Dermis blood vessel endothelial cell (primary cell): ENCODE measurements at regions not wholly inside any gene's neighbourhood (a gene's known extent, or its start where the extent isn't known, plus 50 kb on each side); places are given as distances from the start of the nearest gene placed in this dataset.
"Not testable (repeated sequence)": the region's sequence is repeated elsewhere in the genome, so short reads cannot be mapped to it uniquely, and the experiment has no call there.

Experiments
- DNase-seq: peaks from one replicate; pipeline ENCODE4 v3.0.0; 2010

- not testable (repeated sequence) for DNase-seq
Measured at GRCh38 chr2:87319705-87320104, 298.1 kb upstream of the PLGLB1 start.

- DNase-seq, result not testable (repeated sequence)
Measured at GRCh38 chr2:87321201-87321600, 299.6 kb upstream of the PLGLB1 start.

- DNase-seq, result not testable (repeated sequence)
Measured at GRCh38 chr2:87324335-87325041, 302.8 kb upstream of the PLGLB1 start.

- not testable (repeated sequence) for DNase-seq
Measured at GRCh38 chr2:87325042-87325910, 303.6 kb upstream of the PLGLB1 start.

GRCh38 chr2:87325911-87326294, 304.3 kb upstream of the PLGLB1 start:
- not testable (repeated sequence) for DNase-seq

GRCh38 chr2:87326754-87327153, 305.1 kb upstream of the PLGLB1 start:
- not testable (repeated sequence) for DNase-seq

- DNase-seq, result not testable (repeated sequence)
Measured at GRCh38 chr2:87327648-87328371, 306.2 kb upstream of the PLGLB1 start.

- not testable (repeated sequence) for DNase-seq
Measured at GRCh38 chr2:87329529-87329928, 307.9 kb upstream of the PLGLB1 start.

- DNase-seq, result not testable (repeated sequence)
Measured at GRCh38 chr2:87330486-87330885, 308.8 kb upstream of the PLGLB1 start.

- not testable (repeated sequence) for DNase-seq
Measured at GRCh38 chr2:87331940-87332583, 310.4 kb upstream of the PLGLB1 start.

GRCh38 chr2:87334888-87335287, 313.2 kb upstream of the PLGLB1 start:
- not testable (repeated sequence) for DNase-seq

- DNase-seq, result not testable (repeated sequence)
Measured at GRCh38 chr2:87338998-87339397, 317.4 kb upstream of the PLGLB1 start.

GRCh38 chr2:87341601-87342014, 320.0 kb upstream of the PLGLB1 start:
- DNase-seq, result peak; percentile 77

GRCh38 chr2:87342175-87342574, 320.5 kb upstream of the PLGLB1 start:
- DNase-seq, result not testable (repeated sequence)

GRCh38 chr2:87343347-87343746, 321.7 kb upstream of the PLGLB1 start:
- peak; percentile 43 for DNase-seq

- DNase-seq, result not testable (repeated sequence)
Measured at GRCh38 chr2:87345283-87345682, 323.6 kb upstream of the PLGLB1 start.

- not testable (repeated sequence) for DNase-seq
Measured at GRCh38 chr2:87348556-87348955, 326.9 kb upstream of the PLGLB1 start.

- DNase-seq, result not testable (repeated sequence)
Measured at GRCh38 chr2:87349006-87349405, 327.4 kb upstream of the PLGLB1 start.

- not testable (repeated sequence) for DNase-seq
Measured at GRCh38 chr2:87352178-87352934, 330.7 kb upstream of the PLGLB1 start.

GRCh38 chr2:87353408-87353807, 331.8 kb upstream of the PLGLB1 start:
- not testable (repeated sequence) for DNase-seq

GRCh38 chr2:87354102-87354501, 332.5 kb upstream of the PLGLB1 start:
- DNase-seq, result not testable (repeated sequence)

GRCh38 chr2:87360250-87360649, 338.6 kb upstream of the PLGLB1 start:
- not testable (repeated sequence) for DNase-seq
